ENCODE measurements at regions not wholly inside any gene's neighbourhood (a gene's known extent, or its start where the extent isn't known, plus 50 kb on each side); places are given as distances from the start of the nearest gene placed in this dataset.

DNA sequence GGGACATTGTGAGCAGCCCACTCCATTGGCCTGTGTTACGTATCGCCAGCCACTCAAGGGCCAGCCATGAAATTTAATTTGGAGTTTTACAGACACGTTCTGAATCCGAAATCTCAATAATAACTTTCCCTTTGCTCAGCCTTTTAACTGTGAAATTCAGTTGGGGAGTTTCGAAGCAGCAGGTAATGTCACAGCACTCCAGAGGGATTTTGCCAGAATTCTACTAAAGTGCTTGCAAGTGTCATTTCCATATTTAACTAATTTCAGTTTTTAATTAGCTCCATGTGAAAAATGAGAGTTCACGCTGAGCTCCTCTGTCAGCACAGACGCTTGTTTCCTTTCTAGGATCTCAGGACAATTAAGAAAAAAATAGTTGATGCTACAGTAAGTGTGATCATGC, 267.1 kb upstream of the WWC1 start:
- ChIA-PET CTCF (ENCODE audit: low intra/inter-chr PET ratio, low total read pairs) (no interaction called here), POLR2A (no interaction called here)
- Histone ChIP-seq H3K36me3 (replicated peaks in 1 of 2; ENCODE audit: control insufficient read depth in 1 of 2, insufficient read depth in 2 of 2, low read length in 2 of 2) (no peaks in the 10 kb centered on the region), H3K4me2 (ENCODE audit: low read depth, low read length) (no peak overlapping the region), H3K9ac (ENCODE audit: insufficient read depth, low read depth, low read length) (no peak overlapping the region), H4K20me1 (ENCODE audit: insufficient read depth, low read length) (no peaks in the 10 kb centered on the region), H3K4me3 (replicated peaks in 1 of 3; ENCODE audit: insufficient read depth in 1 of 3, low read depth in 2 of 3, low read length in 3 of 3) (no peak overlapping the region), H3K27me3 (ENCODE audit: control insufficient read depth in 1 of 2, insufficient read depth in 2 of 2, low read length in 2 of 2) (peaks cover 0 to 31% of the 10 kb centered on the region in 2 experiments; a peak in 3 of 5 replicates), H3K4me1 (ENCODE audit: insufficient read depth, low read length) (no peaks in the 10 kb centered on the region), H3K27ac (ENCODE audit: extremely low read length, insufficient read depth, low read length) (no peak overlapping the region), H3K79me2 (ENCODE audit: insufficient read depth, low read length) (no peaks in the 10 kb centered on the region), H2AFZ (ENCODE audit: low read length) (no peak overlapping the region), H3K9me3 (ENCODE audit: low read length) (no peaks in the 10 kb centered on the region)
- DNase-seq (ENCODE audit: low spot score) (no peak), ATAC-seq (no peak), FAIRE-seq (no peak)
- no TSS peak for BruUV-seq (replicated peaks)
- 34% methylated on average over 7 of the region's 7 CpGs for WGBS (ENCODE audit: low lambda C conversion rate)
- in situ Hi-C loops (cut with HindIII; ENCODE audit: extremely low pct_ligation_motif_present, low pct_unique_long_range_greater_than_20kb) (loop anchor here (10.0 kb wide), 1 partner anchor 300 kb away; no protein-coding TSS in a partner anchor), intact Hi-C loops (cut with micrococcal nuclease; ENCODE audit: unreplicated experiment) (no loop called here)
- TF ChIP-seq ZKSCAN5 (CRISPR knock-in tag; IDR thresholded peaks at IDR 0.05) (no peak), PHF5A (CRISPR knock-in tag; IDR thresholded peaks at IDR 0.05; ENCODE audit: low read depth, unreplicated experiment) (no peak), ZNF225 (CRISPR knock-in tag; IDR thresholded peaks at IDR 0.05) (no peak), PAF1 (CRISPR knock-in tag; IDR thresholded peaks at IDR 0.05) (no peak), ZFP36 (IDR thresholded peaks at IDR 0.05; ENCODE audit: borderline replicate concordance, low read depth, low read length, partially characterized antibody) (no peak), ZBTB37 (CRISPR knock-in tag; IDR thresholded peaks at IDR 0.05) (no peak), ZNF678 (CRISPR knock-in tag; IDR thresholded peaks at IDR 0.05) (no peak), ZFP62 (CRISPR knock-in tag; IDR thresholded peaks at IDR 0.05) (no peak), XRCC5 (optimal IDR thresholded peaks at IDR 0.05; ENCODE audit: low read length) (no peak), NFE2L1 (CRISPR knock-in tag; IDR thresholded peaks at IDR 0.05; ENCODE audit: borderline replicate concordance) (no peak), SYNCRIP (IDR thresholded peaks at IDR 0.05; ENCODE audit: insufficient read depth, low read depth, low read length) (no peak), SNAPC2 (CRISPR knock-in tag; IDR thresholded peaks at IDR 0.05) (no peak)
